HEK293 (cell line): ENCODE measurements at regions not wholly inside any gene's neighbourhood (a gene's known extent, or its start where the extent isn't known, plus 50 kb on each side); places are given as distances from the start of the nearest gene placed in this dataset.

Experiments used
- CTCF ChIP-seq: fragments of 450-650 bp; formaldehyde crosslinking; IDR thresholded peaks from 2 replicates; pipeline ENCODE4 v1.5.1; 2016; ENCODE audit warnings: missing biosample characterization, missing genetic modification characterization
- HIC1 ChIP-seq: fragments of 450-650 bp; formaldehyde crosslinking; IDR thresholded peaks from 2 replicates; pipeline ENCODE4 v1.5.1; 2016; ENCODE audit warnings: missing biosample characterization, missing genetic modification characterization
- SP3 ChIP-seq: fragments of 450-650 bp; formaldehyde crosslinking; IDR thresholded peaks from 2 replicates; pipeline ENCODE4 v1.5.1; 2016; ENCODE audit warnings: missing biosample characterization, missing genetic modification characterization
- ZNF169 ChIP-seq: fragments of 450-650 bp; formaldehyde crosslinking; IDR thresholded peaks from 2 replicates; pipeline ENCODE4 v1.5.1; 2016; ENCODE audit warnings: missing biosample characterization, missing genetic modification characterization
- ZNF184 ChIP-seq: fragments of 450-650 bp; IDR thresholded peaks from 2 replicates; pipeline ENCODE4 v1.5.1; 2018; ENCODE audit warnings: missing biosample characterization, mild to moderate bottlenecking, missing genetic modification characterization
- ZNF24 ChIP-seq: fragments of 450-650 bp; formaldehyde crosslinking; IDR thresholded peaks from 2 replicates; pipeline ENCODE4 v1.5.1; 2016; ENCODE audit warnings: missing biosample characterization, missing genetic modification characterization
- ZNF416 ChIP-seq: fragments of 450-650 bp; formaldehyde crosslinking; IDR thresholded peaks from 2 replicates; pipeline ENCODE4 v1.5.1; 2016; ENCODE audit warnings: missing biosample characterization, missing genetic modification characterization

DNA sequence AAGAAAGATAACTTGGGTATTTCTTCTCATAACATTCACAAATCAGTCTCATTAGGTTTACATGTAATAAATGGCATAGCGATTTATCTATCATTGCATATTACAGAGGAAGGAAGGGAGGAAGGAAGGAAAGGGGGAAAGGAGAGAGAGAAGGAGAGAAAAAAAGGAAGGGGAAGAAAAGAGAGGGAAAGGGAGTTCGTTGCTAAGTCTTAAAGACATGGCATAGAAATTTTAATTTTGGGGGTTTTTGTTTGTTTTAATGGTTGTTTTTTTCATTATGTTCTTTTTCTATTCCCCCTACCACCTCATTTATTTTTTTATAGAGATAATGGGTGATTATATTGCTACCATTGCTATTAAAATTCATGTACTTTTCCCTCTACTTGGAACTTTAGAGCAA is 604.3 kb downstream of the IPMK start:
- TF ChIP-seq ZNF24 (tag by site-specific recombination) (no peak), HIC1 (no peak), CTCF (no peak), ZNF169 (no peak), ZNF184 (tag by site-specific recombination) (no peak), ZNF416 (tag by site-specific recombination) (no peak), SP3 (tag by site-specific recombination) (no peak)
